BE2C (cell line): ENCODE measurements at regions not wholly inside any gene's neighbourhood (a gene's known extent, or its start where the extent isn't known, plus 50 kb on each side); places are given as distances from the start of the nearest gene placed in this dataset.

Experiments
- DNase-seq: peaks from one replicate; pipeline ENCODE4 v3.0.0-alpha.2; 2020
- H3K27me3 ChIP-seq: fragments of 250-450 bp; sonication (Bioruptor Pico); 2 replicates; pipeline ENCODE4 v1.5.1; 2020; ENCODE audit warnings: mild to moderate bottlenecking
- H3K36me3 ChIP-seq: fragments of 250-450 bp; sonication (Bioruptor Pico); 2 replicates; pipeline ENCODE4 v1.5.1; 2020; ENCODE audit warnings: mild to moderate bottlenecking
- H3K4me1 ChIP-seq: fragments of 250-450 bp; sonication (Bioruptor Pico); 2 replicates; pipeline ENCODE4 v1.5.1; 2020
- H3K4me3 ChIP-seq: 2 replicates; pipeline ENCODE4 v1.5.1; 2011; ENCODE audit warnings: low read depth, low read length
- H3K9me3 ChIP-seq: fragments of 250-450 bp; sonication (Bioruptor Pico); 2 replicates; pipeline ENCODE4 v1.5.1; 2020
- TF ChIP-seq, protein P1 (sequence below): IDR thresholded peaks from 2 replicates; pipeline ENCODE4 v1.5.1; 2012; ENCODE audit warnings: mild to moderate bottlenecking, low read depth, low read length

DNA sequence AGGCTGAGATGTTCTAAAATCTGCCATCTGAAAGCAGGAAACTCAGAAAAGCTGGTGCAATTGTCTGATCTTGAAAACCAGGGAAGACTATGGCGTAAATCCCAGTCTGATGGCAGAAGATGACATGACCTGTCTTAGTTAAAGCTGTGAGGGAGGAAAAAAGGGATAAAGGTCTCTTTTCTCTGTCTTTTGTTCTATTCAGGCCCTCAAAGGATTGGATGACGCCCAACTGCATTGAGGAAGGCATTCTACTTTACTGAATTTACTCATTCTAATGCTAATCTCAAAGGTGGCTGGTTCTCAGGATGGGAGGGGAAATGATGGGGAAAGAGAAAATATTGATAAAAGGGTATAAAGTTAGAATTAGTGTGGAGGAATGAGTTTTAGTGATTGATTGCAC is 312.8 kb upstream of the CTNND2 start:
- no peaks in the 10 kb centered on the region for H3K27me3 ChIP-seq
- no peaks in the 10 kb centered on the region for H3K4me1 ChIP-seq
- 0 out of 2 replicates have a peak, but pooled peaks cover 3% of the 10 kb centered on the region for H3K9me3 ChIP-seq
- H3K4me3 ChIP-seq, result no peak overlapping the region
- no peak for DNase-seq
- TF ChIP-seq, protein P1, sequence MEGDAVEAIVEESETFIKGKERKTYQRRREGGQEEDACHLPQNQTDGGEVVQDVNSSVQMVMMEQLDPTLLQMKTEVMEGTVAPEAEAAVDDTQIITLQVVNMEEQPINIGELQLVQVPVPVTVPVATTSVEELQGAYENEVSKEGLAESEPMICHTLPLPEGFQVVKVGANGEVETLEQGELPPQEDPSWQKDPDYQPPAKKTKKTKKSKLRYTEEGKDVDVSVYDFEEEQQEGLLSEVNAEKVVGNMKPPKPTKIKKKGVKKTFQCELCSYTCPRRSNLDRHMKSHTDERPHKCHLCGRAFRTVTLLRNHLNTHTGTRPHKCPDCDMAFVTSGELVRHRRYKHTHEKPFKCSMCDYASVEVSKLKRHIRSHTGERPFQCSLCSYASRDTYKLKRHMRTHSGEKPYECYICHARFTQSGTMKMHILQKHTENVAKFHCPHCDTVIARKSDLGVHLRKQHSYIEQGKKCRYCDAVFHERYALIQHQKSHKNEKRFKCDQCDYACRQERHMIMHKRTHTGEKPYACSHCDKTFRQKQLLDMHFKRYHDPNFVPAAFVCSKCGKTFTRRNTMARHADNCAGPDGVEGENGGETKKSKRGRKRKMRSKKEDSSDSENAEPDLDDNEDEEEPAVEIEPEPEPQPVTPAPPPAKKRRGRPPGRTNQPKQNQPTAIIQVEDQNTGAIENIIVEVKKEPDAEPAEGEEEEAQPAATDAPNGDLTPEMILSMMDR, result no peak
- no peaks in the 10 kb centered on the region for H3K36me3 ChIP-seq

DNA sequence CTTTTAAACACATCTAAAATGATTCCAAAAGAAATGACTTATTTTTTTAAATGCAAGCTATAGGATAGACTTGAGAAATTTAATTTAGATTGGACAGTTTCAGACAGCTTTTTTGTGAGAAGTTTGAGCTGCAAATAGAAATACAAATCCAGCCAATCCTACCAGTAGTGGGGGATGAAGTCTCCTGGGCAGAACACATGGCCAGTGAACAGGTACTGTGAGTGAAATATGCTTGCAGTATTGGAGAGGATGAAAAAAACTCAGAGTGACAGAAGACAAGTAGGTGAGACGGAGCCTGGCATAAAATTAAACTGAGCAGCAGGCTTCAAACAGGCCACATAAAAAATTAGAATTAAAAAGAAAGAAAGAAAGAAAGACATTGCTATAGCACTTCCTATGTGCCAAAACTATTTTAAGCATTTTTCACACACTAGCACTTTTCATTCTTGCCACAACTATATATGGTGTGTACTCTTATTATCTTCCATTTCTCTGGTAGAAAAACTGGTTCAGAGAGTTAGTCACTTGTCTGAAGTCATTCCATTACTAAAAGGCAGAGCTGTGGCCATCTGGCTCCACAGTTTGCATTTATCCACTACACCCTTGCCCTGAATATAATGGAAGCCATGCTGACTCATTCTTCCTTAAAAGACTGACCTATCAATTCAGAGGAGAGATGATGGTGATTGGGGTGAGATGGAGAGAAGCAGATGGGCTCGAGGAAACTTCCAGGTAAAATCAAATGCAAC is 310.2 kb upstream of the CTNND2 start:
- no peak for DNase-seq
- no peaks in the 10 kb centered on the region for H3K9me3 ChIP-seq
- TF ChIP-seq, protein P1, result no peak

DNA sequence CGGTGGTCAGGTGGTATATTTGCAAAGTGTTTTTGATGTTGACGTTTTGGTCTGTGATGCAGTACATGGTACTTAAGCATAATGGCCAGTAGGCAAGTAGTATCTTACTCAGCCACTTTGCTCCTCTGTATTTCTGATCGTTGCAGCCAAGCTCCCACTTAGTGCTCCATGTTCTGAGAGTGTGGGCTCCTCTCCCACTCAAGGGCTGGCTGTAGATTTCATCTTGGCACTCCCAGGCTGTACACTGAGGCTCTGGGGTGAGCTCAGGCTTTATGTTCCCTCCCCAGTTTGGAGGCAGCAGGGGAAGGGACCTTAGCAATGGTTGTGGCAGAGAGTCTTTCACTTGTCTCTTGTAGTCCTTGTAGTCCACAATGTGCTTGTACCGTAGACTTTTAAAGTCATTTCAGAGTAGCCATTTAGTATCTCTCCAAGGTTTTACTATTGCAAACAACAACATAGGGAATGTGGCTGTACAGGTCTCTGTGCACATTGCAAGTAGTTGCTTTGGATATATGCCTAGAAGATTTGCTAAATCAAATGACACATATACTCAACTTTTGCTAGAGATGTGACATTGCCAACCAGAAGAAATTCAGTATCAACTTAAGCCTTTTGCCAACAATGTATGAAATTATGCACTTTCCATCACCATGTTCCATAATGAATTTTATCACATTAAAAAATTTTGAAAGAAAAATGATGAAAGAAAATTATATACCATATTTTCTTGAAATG is 304.3 kb upstream of the CTNND2 start:
- Histone ChIP-seq H3K9me3 (no peaks in the 10 kb centered on the region), H3K36me3 (no peaks in the 10 kb centered on the region)

More for the DNA sequence above, 310.2 kb upstream of the CTNND2 start:
- no peaks in the 10 kb centered on the region for H3K36me3 ChIP-seq
- H3K4me1 ChIP-seq, result no peaks in the 10 kb centered on the region
- H3K4me3 ChIP-seq, result no peak overlapping the region
- H3K27me3 ChIP-seq, result no peaks in the 10 kb centered on the region

DNA sequence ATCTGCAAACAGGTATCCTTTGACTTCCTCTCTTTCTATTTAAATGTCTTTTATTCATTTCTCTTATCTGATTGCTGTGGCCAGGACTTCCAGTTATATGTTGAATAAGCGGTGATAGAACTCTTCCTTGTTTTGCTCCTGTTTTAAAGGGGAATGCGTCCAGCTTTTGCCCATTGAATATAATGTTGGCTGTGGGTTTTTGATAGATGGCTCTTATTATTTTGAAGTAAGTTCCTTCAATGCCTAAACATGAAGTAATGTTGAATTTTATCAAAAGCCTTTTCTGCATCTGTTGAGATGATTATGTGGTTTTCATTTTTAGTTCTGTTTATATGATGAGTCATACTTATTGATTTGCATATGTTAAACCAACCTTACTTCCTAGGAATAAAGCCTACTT is 300.5 kb upstream of the CTNND2 start:
- no peaks in the 10 kb centered on the region for H3K27me3 ChIP-seq
- no peak overlapping the region for H3K4me3 ChIP-seq
- TF ChIP-seq, protein P1, result no peak
- H3K36me3 ChIP-seq, result no peaks in the 10 kb centered on the region
- H3K4me1 ChIP-seq, result no peaks in the 10 kb centered on the region
- no peak for DNase-seq
- H3K9me3 ChIP-seq, result no peaks in the 10 kb centered on the region

More for the DNA sequence above, 304.3 kb upstream of the CTNND2 start:
- H3K4me3 ChIP-seq, result no peak overlapping the region
- DNase-seq, result no peak
- no peaks in the 10 kb centered on the region for H3K27me3 ChIP-seq
- TF ChIP-seq, protein P1, result no peak
- no peaks in the 10 kb centered on the region for H3K4me1 ChIP-seq

DNA sequence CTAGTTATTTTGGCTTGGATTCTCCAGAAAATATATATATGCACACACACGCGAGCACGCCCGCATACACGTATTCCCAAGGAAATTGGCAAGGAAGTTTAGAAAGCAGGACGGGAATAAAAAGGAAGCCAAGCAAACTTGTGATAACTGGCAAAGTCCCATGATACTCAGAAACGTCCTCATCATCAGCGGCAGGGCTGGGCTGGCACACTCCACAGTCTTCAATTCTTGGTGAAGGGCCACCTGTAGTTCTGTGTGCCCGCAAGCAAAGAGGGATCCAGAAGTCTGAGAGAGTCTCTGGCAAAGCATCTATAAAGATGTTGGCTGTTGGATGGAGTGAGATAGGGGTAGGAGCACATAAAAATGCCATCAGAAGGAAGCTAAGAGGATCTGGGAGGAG is 289.3 kb upstream of the CTNND2 start:
- no peaks in the 10 kb centered on the region for H3K27me3 ChIP-seq
- TF ChIP-seq, protein P1, result no peak
- H3K9me3 ChIP-seq, result no peaks in the 10 kb centered on the region
- no peaks in the 10 kb centered on the region for H3K36me3 ChIP-seq
- no peak for DNase-seq
- H3K4me3 ChIP-seq, result no peak overlapping the region
- no peaks in the 10 kb centered on the region for H3K4me1 ChIP-seq

DNA sequence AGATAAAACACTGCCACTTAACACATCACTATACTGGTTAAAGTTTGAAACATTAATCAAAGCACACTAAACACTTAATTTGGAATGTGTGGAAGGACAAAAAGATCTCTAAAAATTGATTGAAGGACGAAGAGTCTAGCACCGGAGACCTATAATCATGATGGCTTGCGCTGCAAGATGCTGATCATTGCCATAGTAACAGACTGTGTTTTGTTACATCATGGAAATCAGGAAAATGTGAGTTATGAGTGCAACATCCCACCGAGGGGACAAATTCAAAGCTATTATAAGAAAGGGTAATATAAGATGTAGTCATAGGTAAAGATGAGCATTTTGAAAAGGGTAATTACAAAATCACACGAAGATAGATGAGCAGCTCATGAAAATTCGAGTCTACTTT is 278.8 kb upstream of the CTNND2 start:
- TF ChIP-seq, protein P1, result no peak
- no peak for DNase-seq
- no peaks in the 10 kb centered on the region for H3K36me3 ChIP-seq
- H3K27me3 ChIP-seq, result no peaks in the 10 kb centered on the region
- H3K4me3 ChIP-seq, result no peak overlapping the region
- no peaks in the 10 kb centered on the region for H3K9me3 ChIP-seq
- H3K4me1 ChIP-seq, result no peaks in the 10 kb centered on the region
